ENCODE measurements at regions not wholly inside any gene's neighbourhood (a gene's known extent, or its start where the extent isn't known, plus 50 kb on each side); places are given as distances from the start of the nearest gene placed in this dataset.

DNA sequence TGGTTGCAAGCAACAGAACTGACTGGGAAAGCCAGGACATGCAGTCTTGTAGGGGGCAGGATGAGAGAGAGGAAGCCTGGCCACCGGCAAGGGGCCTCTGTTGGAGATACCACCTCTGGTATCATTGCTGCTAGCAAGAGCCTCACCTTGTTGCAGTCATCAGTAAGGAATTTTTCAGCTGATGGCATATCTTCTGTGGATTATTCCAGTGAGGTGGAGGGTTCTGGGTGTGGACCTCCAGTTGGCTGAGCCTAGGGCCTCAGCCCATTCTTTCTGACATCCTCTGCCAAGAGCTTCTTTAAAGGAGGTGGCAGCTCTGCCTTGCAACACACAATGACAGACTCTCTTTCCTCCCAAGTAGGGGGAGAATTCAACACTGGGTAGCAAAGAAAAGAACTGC is 128.9 kb downstream of the AQP9 start:
- TF ChIP-seq, protein P1, sequence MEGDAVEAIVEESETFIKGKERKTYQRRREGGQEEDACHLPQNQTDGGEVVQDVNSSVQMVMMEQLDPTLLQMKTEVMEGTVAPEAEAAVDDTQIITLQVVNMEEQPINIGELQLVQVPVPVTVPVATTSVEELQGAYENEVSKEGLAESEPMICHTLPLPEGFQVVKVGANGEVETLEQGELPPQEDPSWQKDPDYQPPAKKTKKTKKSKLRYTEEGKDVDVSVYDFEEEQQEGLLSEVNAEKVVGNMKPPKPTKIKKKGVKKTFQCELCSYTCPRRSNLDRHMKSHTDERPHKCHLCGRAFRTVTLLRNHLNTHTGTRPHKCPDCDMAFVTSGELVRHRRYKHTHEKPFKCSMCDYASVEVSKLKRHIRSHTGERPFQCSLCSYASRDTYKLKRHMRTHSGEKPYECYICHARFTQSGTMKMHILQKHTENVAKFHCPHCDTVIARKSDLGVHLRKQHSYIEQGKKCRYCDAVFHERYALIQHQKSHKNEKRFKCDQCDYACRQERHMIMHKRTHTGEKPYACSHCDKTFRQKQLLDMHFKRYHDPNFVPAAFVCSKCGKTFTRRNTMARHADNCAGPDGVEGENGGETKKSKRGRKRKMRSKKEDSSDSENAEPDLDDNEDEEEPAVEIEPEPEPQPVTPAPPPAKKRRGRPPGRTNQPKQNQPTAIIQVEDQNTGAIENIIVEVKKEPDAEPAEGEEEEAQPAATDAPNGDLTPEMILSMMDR (IDR thresholded peaks at IDR 0.05) = no peak
- TF ChIP-seq POLR2A (IDR thresholded peaks at IDR 0.05) = no peak
- no peak for TF ChIP-seq EP300 (IDR thresholded peaks at IDR 0.05)
- TF ChIP-seq POLR2AphosphoS5 (IDR thresholded peaks at IDR 0.05) = no peak
